Esophagus muscularis mucosa (tissue), 4 donors: ENCODE measurements at regions not wholly inside any gene's neighbourhood (a gene's known extent, or its start where the extent isn't known, plus 50 kb on each side); places are given as distances from the start of the nearest gene placed in this dataset.

Source experiments
- DNase-seq: peaks from one replicate; pipeline ENCODE4 v3.0.0-alpha.2; 2017; ENCODE audit errors: extremely low spot score
- H3K27ac ChIP-seq, 4 donors: fragments of 200-600 bp; sonication (generic); replicated peaks in 1 of 4; 1 replicate in 3 of 4; 2 replicates in 1 of 4; pipeline ENCODE4 v1.5.1; 2016 to 2019; ENCODE audit warnings: mild to moderate bottlenecking in 1 of 4
- H3K27me3 ChIP-seq, 4 donors: fragments of 200-600 bp; sonication (generic); one replicate each; pipeline versions ENCODE4 v1.5.1 to v1.6.0; 2016 to 2019
- H3K36me3 ChIP-seq, 4 donors: fragments of 200-600 bp; sonication (generic); one replicate each; pipeline ENCODE4 v1.5.1; 2016 to 2019
- H3K4me1 ChIP-seq, 4 donors: fragments of 200-600 bp; sonication (generic); one replicate each; pipeline ENCODE4 v1.5.1; 2016 to 2019
- H3K4me3 ChIP-seq, 4 donors: fragments of 200-600 bp; sonication (generic); 1 replicate in 2 of 4; 2 replicates in 2 of 4; pipeline ENCODE4 v1.5.1; 2016 to 2019; ENCODE audit warnings: mild to moderate bottlenecking in 4 of 4, moderate library complexity in 1 of 4
- H3K9me3 ChIP-seq, 4 donors: fragments of 200-600 bp; sonication (generic); 1 replicate in 3 of 4; 2 replicates in 1 of 4; pipeline ENCODE4 v1.5.1; 2016 to 2019
- CTCF ChIP-seq, 3 experiments: fragments of 200-600 bp in 2 of 3; fragments of 450-650 bp in 1 of 3; sonication (generic) in 2 of 3; IDR thresholded peaks; one replicate each; pipeline ENCODE4 v1.5.1; 2017 to 2019; ENCODE audit warnings: antibody characterized with exemption in 3 of 3, mild to moderate bottlenecking in 2 of 3, moderate library complexity in 1 of 3
- EP300 ChIP-seq: sonication (generic); formaldehyde crosslinking; IDR thresholded peaks from one replicate; pipeline ENCODE4 v1.6.1; 2017; ENCODE audit warnings: antibody characterized with exemption
- POLR2A ChIP-seq: fragments of 450-650 bp; IDR thresholded peaks from one replicate; pipeline ENCODE4 v1.6.1; 2017; ENCODE audit warnings: antibody characterized with exemption, moderate library complexity, mild to moderate bottlenecking, low read depth
- POLR2AphosphoS5 ChIP-seq, 2 donors: sonication (generic); formaldehyde crosslinking; IDR thresholded peaks; one replicate each; pipeline ENCODE4 v1.6.1; 2017; ENCODE audit warnings: antibody characterized with exemption in 2 of 2
- WGBS: methylation state at CpG from one replicate; pipeline ENCODE4 v1.1.5; 2018; 5-methylcytosine and 5-hydroxymethylcytosine counted together
- intact Hi-C: fragments of 100-400 bp; cut with DNase I; formaldehyde crosslinking; loops from one replicate; pipeline ENCODE4 v1.15.1; 2023

GRCh38 chr18:68354176-68354575, 360.7 kb downstream of the TMX3 start:
- intact Hi-C loops: no loop called here
- WGBS: 92% methylated on average over 1 of the region's 1 CpG
- Histone ChIP-seq H3K4me3 (no peak overlapping the region), H3K9me3 (peaks cover 0 to 10% (median 3%) of the 10 kb centered on the region in 4 donors), H3K27ac (no peak overlapping the region), H3K27me3 (peaks cover 0 to 3% (median 0%) of the 10 kb centered on the region in 4 donors), H3K36me3 (no peaks in the 10 kb centered on the region), H3K4me1 (no peaks in the 10 kb centered on the region)
- DNase-seq: no peak
- TF ChIP-seq CTCF (IDR thresholded peaks at IDR 0.05): no peak
- no peak for TF ChIP-seq POLR2AphosphoS5 (IDR thresholded peaks at IDR 0.05)
- TF ChIP-seq EP300: no peak
- no peak for TF ChIP-seq POLR2A

GRCh38 chr18:68342039-68342659, 372.8 kb downstream of the TMX3 start:
- intact Hi-C loops: no loop called here
- no peak overlapping the region for H3K4me3 ChIP-seq
- DNase-seq: no peak
- H3K36me3 ChIP-seq: no peaks in the 10 kb centered on the region
- 100% methylated on average over 2 of the region's 2 CpGs for WGBS
- no peaks in the 10 kb centered on the region for H3K4me1 ChIP-seq
- TF ChIP-seq EP300 (no peak), POLR2A (no peak), CTCF (IDR thresholded peaks at IDR 0.05) (no peak), POLR2AphosphoS5 (IDR thresholded peaks at IDR 0.05) (no peak)
- H3K27me3 ChIP-seq: no peaks in the 10 kb centered on the region
- no peaks in the 10 kb centered on the region for H3K9me3 ChIP-seq
- H3K27ac ChIP-seq: no peak overlapping the region

- Histone ChIP-seq H3K36me3 (no peaks in the 10 kb centered on the region), H3K4me1 (no peaks in the 10 kb centered on the region), H3K9me3 (no peaks in the 10 kb centered on the region), H3K27ac (no peak overlapping the region), H3K27me3 (no peaks in the 10 kb centered on the region), H3K4me3 (no peak overlapping the region)
- no peak for TF ChIP-seq CTCF (IDR thresholded peaks at IDR 0.05)
- no peak for TF ChIP-seq POLR2A
- no peak for TF ChIP-seq POLR2AphosphoS5 (IDR thresholded peaks at IDR 0.05)
- no peak for TF ChIP-seq EP300
- no peak for DNase-seq
- intact Hi-C loops: no loop called here
- WGBS: 92% methylated on average over 1 of the region's 1 CpG
Measured at GRCh38 chr18:68340606-68341005, 374.3 kb downstream of the TMX3 start.

GRCh38 chr18:68330658-68331057, 384.2 kb downstream of the TMX3 start:
- intact Hi-C loops: no loop called here
- no peak overlapping the region for H3K27ac ChIP-seq
- H3K4me1 ChIP-seq: no peaks in the 10 kb centered on the region
- no peaks in the 10 kb centered on the region for H3K9me3 ChIP-seq
- DNase-seq: no peak
- TF ChIP-seq CTCF (IDR thresholded peaks at IDR 0.05) (no peak), POLR2AphosphoS5 (IDR thresholded peaks at IDR 0.05) (no peak), EP300 (no peak), POLR2A (no peak)
- H3K4me3 ChIP-seq: no peak overlapping the region
- no peaks in the 10 kb centered on the region for H3K36me3 ChIP-seq
- H3K27me3 ChIP-seq: no peaks in the 10 kb centered on the region

- no peak overlapping the region for H3K27ac ChIP-seq
- no peaks in the 10 kb centered on the region for H3K27me3 ChIP-seq
- H3K9me3 ChIP-seq: no peaks in the 10 kb centered on the region
- TF ChIP-seq POLR2A (no peak), CTCF (IDR thresholded peaks at IDR 0.05) (no peak), EP300 (no peak), POLR2AphosphoS5 (IDR thresholded peaks at IDR 0.05) (no peak)
- no peak overlapping the region for H3K4me3 ChIP-seq
- H3K4me1 ChIP-seq: no peaks in the 10 kb centered on the region
- H3K36me3 ChIP-seq: no peaks in the 10 kb centered on the region
- intact Hi-C loops: no loop called here
- no peak for DNase-seq
Measured at GRCh38 chr18:68323921-68324320, 391.0 kb downstream of the TMX3 start.
